ACC112 (cell line): ENCODE measurements at regions not wholly inside any gene's neighbourhood (a gene's known extent, or its start where the extent isn't known, plus 50 kb on each side); places are given as distances from the start of the nearest gene placed in this dataset.

Experiments
- H2AFZ ChIP-seq: fragments of 200-600 bp; sonication (generic); one replicate; pipeline ENCODE4 v1.6.0; 2017; ENCODE audit warnings: antibody characterized with exemption, low read length; ENCODE audit not compliant: unreplicated experiment
- H3K27ac ChIP-seq: fragments of 200-600 bp; sonication (generic); 2 replicates; pipeline ENCODE4 v1.5.1; 2014; ENCODE audit warnings: low read depth, mild to moderate bottlenecking, antibody characterized with exemption, low read length, moderate library complexity
- H3K27me3 ChIP-seq: fragments of 200-600 bp; sonication (generic); 2 replicates; pipeline ENCODE4 v1.6.1; 2014; ENCODE audit warnings: mild to moderate bottlenecking, antibody characterized with exemption, low read length, moderate library complexity, mixed read lengths; ENCODE audit not compliant: insufficient read depth
- H3K36me3 ChIP-seq: fragments of 200-600 bp; sonication (generic); 2 replicates; pipeline ENCODE4 v1.6.1; 2016; ENCODE audit warnings: mild to moderate bottlenecking, antibody characterized with exemption, low read length, moderate library complexity, mixed read lengths; ENCODE audit not compliant: insufficient read depth
- H3K4me1 ChIP-seq: fragments of 200-600 bp; sonication (generic); one replicate; pipeline ENCODE4 v1.6.1; 2016; ENCODE audit warnings: low read length, mixed read lengths; ENCODE audit not compliant: insufficient read depth, unreplicated experiment, control insufficient read depth
- H3K4me3 ChIP-seq: fragments of 200-600 bp; sonication (generic); 2 replicates; pipeline ENCODE4 v1.5.1; 2014; ENCODE audit warnings: mild to moderate bottlenecking, low read depth, low read length
- H3K79me2 ChIP-seq: fragments of 200-600 bp; sonication (generic); one replicate; pipeline ENCODE4 v1.6.0; 2016; ENCODE audit warnings: low read length; ENCODE audit not compliant: control insufficient read depth, unreplicated experiment, insufficient read depth

DNA sequence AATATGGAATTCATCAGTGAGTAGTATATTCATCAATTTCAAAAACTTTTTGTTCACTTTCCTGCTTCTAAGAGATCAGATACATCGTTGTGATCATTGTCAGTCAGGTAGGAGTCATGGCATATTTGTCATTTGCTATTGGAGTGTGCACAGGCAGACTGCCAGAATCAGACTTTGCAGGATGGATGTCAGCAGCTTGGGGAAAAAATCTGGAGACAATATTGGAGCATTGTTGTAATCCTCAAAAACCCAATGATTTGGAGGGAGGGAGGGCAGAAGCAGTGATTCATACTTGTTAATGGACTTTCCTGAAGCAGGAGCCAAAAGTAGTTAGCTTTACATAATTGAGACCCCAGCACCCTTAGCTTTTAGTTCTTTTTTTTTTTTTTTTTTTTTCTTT lies 59.6 kb upstream of the DRP2 start:
- Histone ChIP-seq H3K27ac (no peak overlapping the region), H3K4me1 (peaks cover 5% of the 10 kb centered on the region), H3K79me2 (no peaks in the 10 kb centered on the region), H2AFZ (no peak overlapping the region), H3K36me3 (no peaks in the 10 kb centered on the region), H3K4me3 (no peak overlapping the region), H3K27me3 (no peaks in the 10 kb centered on the region)

DNA sequence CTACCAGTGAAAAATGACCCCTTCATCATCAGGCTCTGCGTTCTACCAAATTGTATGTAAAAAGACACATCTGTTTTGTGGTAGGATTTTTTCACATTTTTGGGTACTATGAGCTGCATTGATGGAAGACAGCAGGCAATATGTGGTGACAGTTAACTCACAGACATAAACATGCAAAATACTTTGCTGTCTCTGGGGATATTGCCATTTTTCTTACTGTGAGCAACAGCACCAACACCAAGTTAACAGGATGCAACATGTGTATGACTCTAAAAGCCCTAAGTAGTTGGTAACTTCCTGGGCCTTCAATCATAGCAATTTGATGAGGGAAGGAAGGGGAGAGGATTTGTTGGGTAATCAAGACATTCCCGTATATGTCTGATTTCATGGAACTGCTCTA lies 56.4 kb upstream of the DRP2 start:
- Histone ChIP-seq H3K36me3 (no peaks in the 10 kb centered on the region), H2AFZ (no peak overlapping the region)

DNA sequence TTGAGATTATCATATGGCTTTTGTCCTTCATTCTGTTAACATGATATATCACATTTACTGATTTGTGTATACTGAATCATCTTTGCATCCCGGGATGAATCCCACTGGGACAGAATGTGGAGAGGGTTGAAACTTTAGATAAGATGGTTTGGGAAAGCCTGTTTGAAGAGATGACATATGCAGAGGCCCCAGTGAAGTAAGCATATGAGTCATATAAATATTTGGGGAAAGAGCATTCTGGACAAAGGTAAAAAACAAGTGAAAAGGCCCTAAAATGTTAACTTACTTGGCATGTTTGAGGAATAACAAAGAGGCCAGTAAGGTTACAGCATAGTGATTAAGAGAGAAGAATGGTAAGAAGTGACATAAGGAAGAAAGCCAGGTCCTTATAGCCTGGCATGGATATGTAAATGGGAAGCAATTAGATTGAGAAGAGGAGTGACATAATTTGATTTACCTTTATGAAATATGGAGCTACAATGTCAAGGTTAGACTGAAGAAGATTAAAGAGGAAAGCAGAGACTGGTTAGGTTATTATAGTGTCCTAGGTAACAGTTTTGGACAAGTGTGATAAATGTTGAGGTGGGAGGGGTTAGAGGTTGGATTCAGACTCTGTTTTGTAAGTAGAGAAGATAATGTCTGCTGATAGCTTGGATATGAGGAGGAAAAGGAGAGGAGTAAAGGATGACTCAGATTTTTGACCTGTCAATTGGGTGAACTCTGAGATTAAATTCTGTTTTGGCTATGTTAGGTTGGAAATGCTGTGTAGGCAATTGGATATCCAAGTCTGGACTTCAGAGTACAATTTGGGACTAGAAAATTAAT lies 54.6 kb upstream of the DRP2 start:
- Histone ChIP-seq H3K4me3 (no peak overlapping the region), H3K4me1 (peaks cover 9% of the 10 kb centered on the region), H2AFZ (no peak overlapping the region), H3K27me3 (no peaks in the 10 kb centered on the region), H3K27ac (peak overlapping the region; percentile 59), H3K36me3 (no peaks in the 10 kb centered on the region), H3K79me2 (no peaks in the 10 kb centered on the region)

More for the DNA sequence above, 56.4 kb upstream of the DRP2 start:
- Histone ChIP-seq H3K27ac (no peak overlapping the region), H3K27me3 (no peaks in the 10 kb centered on the region), H3K4me1 (peaks cover 9% of the 10 kb centered on the region), H3K4me3 (no peak overlapping the region), H3K79me2 (no peaks in the 10 kb centered on the region)
